Gastroesophageal sphincter (tissue), 4 donors: ENCODE measurements at regions not wholly inside any gene's neighbourhood (a gene's known extent, or its start where the extent isn't known, plus 50 kb on each side); places are given as distances from the start of the nearest gene placed in this dataset.

Source experiments
- ATAC-seq: fragments of 150-250 bp; one replicate; pipeline ENCODE4 v1.9.1; 2016; ENCODE audit warnings: mild to moderate bottlenecking, moderate library complexity
- H3K27ac ChIP-seq, 4 donors: fragments of 200-600 bp; sonication (generic) in 3 of 4; 1 replicate in 3 of 4; 2 replicates in 1 of 4; pipeline ENCODE4 v1.5.1; 2016 to 2019
- H3K27me3 ChIP-seq: fragments of 200-600 bp; sonication (generic); one replicate; pipeline ENCODE4 v1.5.1; 2019
- H3K36me3 ChIP-seq, 2 donors: fragments of 200-600 bp; sonication (generic); one replicate each; pipeline ENCODE4 v1.5.1; 2019; ENCODE audit warnings: control low read depth in 1 of 2
- H3K4me1 ChIP-seq, 3 donors: fragments of 200-600 bp; sonication (generic); 1 replicate in 2 of 3; 2 replicates in 1 of 3; pipeline ENCODE4 v1.5.1; 2016 to 2019; ENCODE audit warnings: control low read depth in 2 of 3
- H3K4me3 ChIP-seq, 2 donors: fragments of 200-600 bp; sonication (generic); one replicate each; pipeline ENCODE4 v1.5.1; 2019; ENCODE audit warnings: mild to moderate bottlenecking in 1 of 2, moderate library complexity in 1 of 2
- H3K9me3 ChIP-seq, 3 donors: fragments of 200-600 bp; sonication (generic); one replicate each; pipeline ENCODE4 v1.5.1; 2017 to 2019; ENCODE audit warnings: control low read depth in 2 of 3
- CTCF ChIP-seq, 4 experiments: fragments of 200-600 bp in 2 of 4; fragments of 450-650 bp in 2 of 4; sonication (generic) in 1 of 4; IDR thresholded peaks; one replicate each; pipeline ENCODE4 v1.5.1; 2017 to 2019; ENCODE audit warnings: antibody characterized with exemption in 4 of 4, mild to moderate bottlenecking in 2 of 4, moderate library complexity in 2 of 4
- EP300 ChIP-seq: sonication (generic); formaldehyde crosslinking; IDR thresholded peaks from one replicate; pipeline ENCODE4 v1.6.1; 2017; ENCODE audit warnings: antibody characterized with exemption, mild to moderate bottlenecking
- POLR2A ChIP-seq, 2 donors: fragments of 450-650 bp; IDR thresholded peaks; one replicate each; pipeline ENCODE4 v1.6.1; 2017; ENCODE audit warnings: antibody characterized with exemption in 2 of 2, mild to moderate bottlenecking in 2 of 2, moderate library complexity in 1 of 2
- POLR2AphosphoS5 ChIP-seq: sonication (generic); formaldehyde crosslinking; IDR thresholded peaks from one replicate; pipeline ENCODE4 v1.6.1; 2017; ENCODE audit warnings: antibody characterized with exemption
- WGBS, 2 donors: methylation state at CpG; one replicate each; pipeline ENCODE4 v1.1.5; 2018; ENCODE audit warnings: low coverage in 1 of 2; 5-methylcytosine and 5-hydroxymethylcytosine counted together

GRCh38 chr20:48426630-48427029, 401.2 kb downstream of the PREX1 start:
- TF ChIP-seq EP300: no peak
- 78 to 86% methylated on average over 1 of the region's 1 CpG for WGBS, 2 donors
- no peak overlapping the region for H3K4me3 ChIP-seq
- H3K27ac ChIP-seq: no peak overlapping the region
- peaks cover 5% of the 10 kb centered on the region for H3K27me3 ChIP-seq
- no peaks in the 10 kb centered on the region for H3K9me3 ChIP-seq
- ATAC-seq: no peak
- H3K36me3 ChIP-seq: no peaks in the 10 kb centered on the region
- no peaks in the 10 kb centered on the region for H3K4me1 ChIP-seq

GRCh38 chr20:48425817-48426612, 401.8 kb downstream of the PREX1 start:
- no peak overlapping the region for H3K4me3 ChIP-seq
- no peaks in the 10 kb centered on the region for H3K4me1 ChIP-seq
- H3K27ac ChIP-seq: no peak overlapping the region
- peaks cover 5% of the 10 kb centered on the region for H3K27me3 ChIP-seq
- WGBS, 2 donors: 41 to 54% methylated on average over 8 to 9 of the region's 9 CpGs
- no peaks in the 10 kb centered on the region for H3K9me3 ChIP-seq
- TF ChIP-seq CTCF (IDR thresholded peaks at IDR 0.05) (no peak), EP300 (no peak), POLR2AphosphoS5 (no peak), POLR2A (IDR thresholded peaks at IDR 0.05) (no peak)
- no peaks in the 10 kb centered on the region for H3K36me3 ChIP-seq
- no peak for ATAC-seq

- H3K27me3 ChIP-seq: peaks cover 5% of the 10 kb centered on the region
- 69 to 81% methylated on average over 4 to 5 of the region's 5 CpGs for WGBS, 2 donors
- H3K27ac ChIP-seq: no peak overlapping the region
- H3K4me3 ChIP-seq: no peak overlapping the region
- TF ChIP-seq POLR2A (IDR thresholded peaks at IDR 0.05): no peak
- TF ChIP-seq POLR2AphosphoS5: no peak
- no peak for TF ChIP-seq EP300
- TF ChIP-seq CTCF (IDR thresholded peaks at IDR 0.05): no peak
- ATAC-seq: no peak
- no peaks in the 10 kb centered on the region for H3K36me3 ChIP-seq
- no peaks in the 10 kb centered on the region for H3K4me1 ChIP-seq
- no peaks in the 10 kb centered on the region for H3K9me3 ChIP-seq
These were observed 402.5 kb downstream of the PREX1 start for GRCh38 chr20:48425321-48425720.

- no peak overlapping the region for H3K4me3 ChIP-seq
- peaks cover 5% of the 10 kb centered on the region for H3K27me3 ChIP-seq
- 96 to 100% methylated on average over 2 to 3 of the region's 3 CpGs for whole genome bisulfite sequencing, 2 donors
- no peaks in the 10 kb centered on the region for H3K36me3 ChIP-seq
- no peak for TF ChIP-seq POLR2AphosphoS5
- TF ChIP-seq EP300: no peak
- TF ChIP-seq CTCF (IDR thresholded peaks at IDR 0.05): no peak
- no peak for TF ChIP-seq POLR2A (IDR thresholded peaks at IDR 0.05)
- H3K4me1 ChIP-seq: no peaks in the 10 kb centered on the region
- H3K27ac ChIP-seq: no peak overlapping the region
- H3K9me3 ChIP-seq: no peaks in the 10 kb centered on the region
- ATAC-seq: no peak
These were observed 405.4 kb downstream of the PREX1 start for GRCh38 chr20:48422242-48422960.

GRCh38 chr20:48421547-48421946, 406.3 kb downstream of the PREX1 start:
- H3K27me3 ChIP-seq: no peaks in the 10 kb centered on the region
- TF ChIP-seq POLR2AphosphoS5 (no peak), EP300 (no peak), CTCF (IDR thresholded peaks at IDR 0.05) (no peak), POLR2A (IDR thresholded peaks at IDR 0.05) (no peak)
- H3K27ac ChIP-seq: no peak overlapping the region
- 67 to 71% methylated on average over 1 to 3 of the region's 3 CpGs for WGBS, 2 donors
- no peaks in the 10 kb centered on the region for H3K4me1 ChIP-seq
- no peaks in the 10 kb centered on the region for H3K36me3 ChIP-seq
- no peak for ATAC-seq
- no peak overlapping the region for H3K4me3 ChIP-seq
- no peaks in the 10 kb centered on the region for H3K9me3 ChIP-seq
